Esophagus squamous epithelium (tissue), 4 donors: ENCODE measurements at regions not wholly inside any gene's neighbourhood (a gene's known extent, or its start where the extent isn't known, plus 50 kb on each side); places are given as distances from the start of the nearest gene placed in this dataset.

ENCODE experiments used
- POLR2A ChIP-seq, 4 donors: fragments of 450-650 bp; IDR thresholded peaks; one replicate each; pipeline ENCODE4 v1.6.1; 2017; ENCODE audit warnings: antibody characterized with exemption in 4 of 4, mild to moderate bottlenecking in 4 of 4, moderate library complexity in 3 of 4
- TF ChIP-seq, protein P1 (sequence below), 6 experiments: fragments of 450-650 bp in 4 of 6; fragments of 200-600 bp in 2 of 6; sonication (generic) in 2 of 6; IDR thresholded peaks; one replicate each; pipeline ENCODE4 v1.5.1; 2016 to 2019; ENCODE audit warnings: antibody characterized with exemption in 6 of 6, mild to moderate bottlenecking in 4 of 6, moderate library complexity in 4 of 6

GRCh38 chr13:106115081-106115480 is 420.4 kb downstream of the EFNB2 start:
- TF ChIP-seq, protein P1, sequence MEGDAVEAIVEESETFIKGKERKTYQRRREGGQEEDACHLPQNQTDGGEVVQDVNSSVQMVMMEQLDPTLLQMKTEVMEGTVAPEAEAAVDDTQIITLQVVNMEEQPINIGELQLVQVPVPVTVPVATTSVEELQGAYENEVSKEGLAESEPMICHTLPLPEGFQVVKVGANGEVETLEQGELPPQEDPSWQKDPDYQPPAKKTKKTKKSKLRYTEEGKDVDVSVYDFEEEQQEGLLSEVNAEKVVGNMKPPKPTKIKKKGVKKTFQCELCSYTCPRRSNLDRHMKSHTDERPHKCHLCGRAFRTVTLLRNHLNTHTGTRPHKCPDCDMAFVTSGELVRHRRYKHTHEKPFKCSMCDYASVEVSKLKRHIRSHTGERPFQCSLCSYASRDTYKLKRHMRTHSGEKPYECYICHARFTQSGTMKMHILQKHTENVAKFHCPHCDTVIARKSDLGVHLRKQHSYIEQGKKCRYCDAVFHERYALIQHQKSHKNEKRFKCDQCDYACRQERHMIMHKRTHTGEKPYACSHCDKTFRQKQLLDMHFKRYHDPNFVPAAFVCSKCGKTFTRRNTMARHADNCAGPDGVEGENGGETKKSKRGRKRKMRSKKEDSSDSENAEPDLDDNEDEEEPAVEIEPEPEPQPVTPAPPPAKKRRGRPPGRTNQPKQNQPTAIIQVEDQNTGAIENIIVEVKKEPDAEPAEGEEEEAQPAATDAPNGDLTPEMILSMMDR (IDR thresholded peaks at IDR 0.05), result no peak
- no peak for TF ChIP-seq POLR2A (IDR thresholded peaks at IDR 0.05)
